WTC11 (cell line): ENCODE measurements at regions not wholly inside any gene's neighbourhood (a gene's known extent, or its start where the extent isn't known, plus 50 kb on each side); places are given as distances from the start of the nearest gene placed in this dataset.

Experiments used
- ATAC-seq: fragments of 200-7000 bp; cut with Tn5 transposase; 2 replicates; pipeline ENCODE4 v1.10.0; 2021; ENCODE audit warnings: mild to moderate bottlenecking, moderate library complexity
- CTCF ChIA-PET: fragments of 300-600 bp; sonication (Branson Sonifier 250); formaldehyde crosslinking; loops from one replicate; lab custom pipeline; 2021; ENCODE audit warnings: antibody characterized with exemption; lab: Charles Lee
- POLR2A ChIA-PET: fragments of 350-600 bp; sonication (Branson Sonifier 250); formaldehyde crosslinking; loops from one replicate; lab custom pipeline; 2021; ENCODE audit warnings: antibody characterized with exemption; lab: Charles Lee
- DNase-seq: peaks from one replicate; pipeline ENCODE4 v3.0.0; 2021; ENCODE audit warnings: low spot score
- H3K27ac Mint-ChIP-seq: 2 replicates; pipeline ENCODE4 v1.8.0; 2021; ENCODE audit warnings: mixed read lengths
- H3K27me3 Mint-ChIP-seq: 2 replicates; pipeline ENCODE4 v1.8.0; 2021; ENCODE audit warnings: low read depth, mild to moderate bottlenecking, moderate library complexity, mixed read lengths
- H3K36me3 Mint-ChIP-seq: 2 replicates; pipeline ENCODE4 v1.8.0; 2021; ENCODE audit warnings: mixed read lengths
- H3K4me1 Mint-ChIP-seq: 2 replicates; pipeline ENCODE4 v1.8.0; 2022; ENCODE audit warnings: mixed read lengths
- H3K4me3 Mint-ChIP-seq: 2 replicates; pipeline ENCODE4 v1.8.0; 2021; ENCODE audit warnings: mild to moderate bottlenecking, moderate library complexity, mixed read lengths
- H3K9me3 Mint-ChIP-seq: 2 replicates; pipeline ENCODE4 v1.8.0; 2021; ENCODE audit warnings: mixed read lengths
- ATF2 ChIP-seq: sonication (generic); formaldehyde crosslinking; IDR thresholded peaks from 2 replicates; pipeline ENCODE4 v1.8.1; 2022; ENCODE audit warnings: low read depth, missing genetic modification reagents, borderline replicate concordance
- CREB1 ChIP-seq: sonication (generic); formaldehyde crosslinking; IDR thresholded peaks from 2 replicates; pipeline ENCODE4 v1.8.0; 2023; ENCODE audit warnings: mild to moderate bottlenecking, missing genetic modification reagents
- MAX ChIP-seq: sonication (generic); formaldehyde crosslinking; IDR thresholded peaks from 2 replicates; pipeline ENCODE4 v1.8.0; 2022; ENCODE audit warnings: mild to moderate bottlenecking, missing genetic modification reagents
- SOX15 ChIP-seq: fragments of 250-450 bp; sonication (Bioruptor Pico); IDR thresholded peaks from 2 replicates; pipeline ENCODE4 v1.9.0; 2021; ENCODE audit warnings: mild to moderate bottlenecking
- ZBTB21 ChIP-seq: sonication (generic); formaldehyde crosslinking; IDR thresholded peaks from 2 replicates; pipeline ENCODE4 v1.8.1; 2023; ENCODE audit warnings: mild to moderate bottlenecking, missing genetic modification reagents, borderline replicate concordance
- ZNF138 ChIP-seq: sonication (generic); formaldehyde crosslinking; conservative IDR thresholded peaks from 2 replicates; pipeline ENCODE4 v1.8.1; 2022; ENCODE audit warnings: mild to moderate bottlenecking, moderate library complexity, missing genetic modification reagents
- ZNF219 ChIP-seq: sonication (generic); formaldehyde crosslinking; IDR thresholded peaks from 2 replicates; pipeline ENCODE4 v1.8.0; 2023; ENCODE audit warnings: missing genetic modification reagents, mild to moderate bottlenecking, borderline replicate concordance
- ZNF263 ChIP-seq: sonication (generic); formaldehyde crosslinking; IDR thresholded peaks from 2 replicates; pipeline ENCODE4 v1.8.1; 2022; ENCODE audit warnings: low read depth, mild to moderate bottlenecking, moderate library complexity, missing genetic modification reagents
- ZNF425 ChIP-seq: fragments of 250-450 bp; sonication (Bioruptor Pico); conservative IDR thresholded peaks from 2 replicates; pipeline ENCODE4 v1.9.0; 2021; ENCODE audit warnings: mild to moderate bottlenecking
- TF ChIP-seq, protein P1 (sequence below): sonication (generic); formaldehyde crosslinking; IDR thresholded peaks from 2 replicates; pipeline ENCODE4 v1.8.0; 2022; ENCODE audit warnings: missing genetic modification reagents
- TF ChIP-seq, protein P2 (sequence below): fragments of 250-450 bp; sonication (Bioruptor Pico); IDR thresholded peaks from 2 replicates; pipeline ENCODE4 v1.9.0; 2021; ENCODE audit warnings: mild to moderate bottlenecking, borderline replicate concordance
- TF ChIP-seq, protein P3 (sequence below): sonication (generic); formaldehyde crosslinking; conservative IDR thresholded peaks from 2 replicates; pipeline ENCODE4 v1.8.1; 2022; ENCODE audit warnings: mild to moderate bottlenecking, missing genetic modification reagents

GRCh38 chr5:17944046-17944445, 309.8 kb downstream of the TAF11L14 start (continued):
- TF ChIP-seq, protein P1, sequence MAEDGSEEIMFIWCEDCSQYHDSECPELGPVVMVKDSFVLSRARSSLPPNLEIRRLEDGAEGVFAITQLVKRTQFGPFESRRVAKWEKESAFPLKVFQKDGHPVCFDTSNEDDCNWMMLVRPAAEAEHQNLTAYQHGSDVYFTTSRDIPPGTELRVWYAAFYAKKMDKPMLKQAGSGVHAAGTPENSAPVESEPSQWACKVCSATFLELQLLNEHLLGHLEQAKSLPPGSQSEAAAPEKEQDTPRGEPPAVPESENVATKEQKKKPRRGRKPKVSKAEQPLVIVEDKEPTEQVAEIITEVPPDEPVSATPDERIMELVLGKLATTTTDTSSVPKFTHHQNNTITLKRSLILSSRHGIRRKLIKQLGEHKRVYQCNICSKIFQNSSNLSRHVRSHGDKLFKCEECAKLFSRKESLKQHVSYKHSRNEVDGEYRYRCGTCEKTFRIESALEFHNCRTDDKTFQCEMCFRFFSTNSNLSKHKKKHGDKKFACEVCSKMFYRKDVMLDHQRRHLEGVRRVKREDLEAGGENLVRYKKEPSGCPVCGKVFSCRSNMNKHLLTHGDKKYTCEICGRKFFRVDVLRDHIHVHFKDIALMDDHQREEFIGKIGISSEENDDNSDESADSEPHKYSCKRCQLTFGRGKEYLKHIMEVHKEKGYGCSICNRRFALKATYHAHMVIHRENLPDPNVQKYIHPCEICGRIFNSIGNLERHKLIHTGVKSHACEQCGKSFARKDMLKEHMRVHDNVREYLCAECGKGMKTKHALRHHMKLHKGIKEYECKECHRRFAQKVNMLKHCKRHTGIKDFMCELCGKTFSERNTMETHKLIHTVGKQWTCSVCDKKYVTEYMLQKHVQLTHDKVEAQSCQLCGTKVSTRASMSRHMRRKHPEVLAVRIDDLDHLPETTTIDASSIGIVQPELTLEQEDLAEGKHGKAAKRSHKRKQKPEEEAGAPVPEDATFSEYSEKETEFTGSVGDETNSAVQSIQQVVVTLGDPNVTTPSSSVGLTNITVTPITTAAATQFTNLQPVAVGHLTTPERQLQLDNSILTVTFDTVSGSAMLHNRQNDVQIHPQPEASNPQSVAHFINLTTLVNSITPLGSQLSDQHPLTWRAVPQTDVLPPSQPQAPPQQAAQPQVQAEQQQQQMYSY = no peak
- no peak for TF ChIP-seq CREB1
- TF ChIP-seq, protein P2, sequence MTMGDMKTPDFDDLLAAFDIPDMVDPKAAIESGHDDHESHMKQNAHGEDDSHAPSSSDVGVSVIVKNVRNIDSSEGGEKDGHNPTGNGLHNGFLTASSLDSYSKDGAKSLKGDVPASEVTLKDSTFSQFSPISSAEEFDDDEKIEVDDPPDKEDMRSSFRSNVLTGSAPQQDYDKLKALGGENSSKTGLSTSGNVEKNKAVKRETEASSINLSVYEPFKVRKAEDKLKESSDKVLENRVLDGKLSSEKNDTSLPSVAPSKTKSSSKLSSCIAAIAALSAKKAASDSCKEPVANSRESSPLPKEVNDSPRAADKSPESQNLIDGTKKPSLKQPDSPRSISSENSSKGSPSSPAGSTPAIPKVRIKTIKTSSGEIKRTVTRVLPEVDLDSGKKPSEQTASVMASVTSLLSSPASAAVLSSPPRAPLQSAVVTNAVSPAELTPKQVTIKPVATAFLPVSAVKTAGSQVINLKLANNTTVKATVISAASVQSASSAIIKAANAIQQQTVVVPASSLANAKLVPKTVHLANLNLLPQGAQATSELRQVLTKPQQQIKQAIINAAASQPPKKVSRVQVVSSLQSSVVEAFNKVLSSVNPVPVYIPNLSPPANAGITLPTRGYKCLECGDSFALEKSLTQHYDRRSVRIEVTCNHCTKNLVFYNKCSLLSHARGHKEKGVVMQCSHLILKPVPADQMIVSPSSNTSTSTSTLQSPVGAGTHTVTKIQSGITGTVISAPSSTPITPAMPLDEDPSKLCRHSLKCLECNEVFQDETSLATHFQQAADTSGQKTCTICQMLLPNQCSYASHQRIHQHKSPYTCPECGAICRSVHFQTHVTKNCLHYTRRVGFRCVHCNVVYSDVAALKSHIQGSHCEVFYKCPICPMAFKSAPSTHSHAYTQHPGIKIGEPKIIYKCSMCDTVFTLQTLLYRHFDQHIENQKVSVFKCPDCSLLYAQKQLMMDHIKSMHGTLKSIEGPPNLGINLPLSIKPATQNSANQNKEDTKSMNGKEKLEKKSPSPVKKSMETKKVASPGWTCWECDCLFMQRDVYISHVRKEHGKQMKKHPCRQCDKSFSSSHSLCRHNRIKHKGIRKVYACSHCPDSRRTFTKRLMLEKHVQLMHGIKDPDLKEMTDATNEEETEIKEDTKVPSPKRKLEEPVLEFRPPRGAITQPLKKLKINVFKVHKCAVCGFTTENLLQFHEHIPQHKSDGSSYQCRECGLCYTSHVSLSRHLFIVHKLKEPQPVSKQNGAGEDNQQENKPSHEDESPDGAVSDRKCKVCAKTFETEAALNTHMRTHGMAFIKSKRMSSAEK (CRISPR knock-in tag) = no peak
- TF ChIP-seq ATF2 = no peak
- TF ChIP-seq ZNF138 (CRISPR knock-in tag) = no peak

DNA sequence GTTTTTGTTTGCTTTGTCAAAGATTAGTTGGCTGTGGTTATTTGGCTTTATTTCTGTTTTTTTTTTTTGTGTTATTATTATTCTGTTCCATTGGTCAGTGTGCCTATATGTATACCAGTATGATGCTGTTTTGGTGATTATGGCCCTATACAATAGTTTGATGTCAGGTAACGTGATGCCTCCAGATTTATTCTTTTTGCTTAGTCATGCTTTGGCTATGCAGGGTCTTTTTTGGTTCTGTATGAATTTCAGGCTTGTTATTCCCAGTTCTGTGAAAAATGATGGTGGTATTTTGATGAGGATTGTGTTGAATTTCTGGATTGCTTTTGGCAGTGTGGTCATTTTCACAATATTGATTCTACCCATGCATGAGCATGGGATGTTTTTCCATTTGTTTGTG, 312.8 kb downstream of the TAF11L14 start:
- DNase-seq (no peak), ATAC-seq (no peak)
- ChIA-PET CTCF (no interaction called here), POLR2A (no interaction called here)
- Mint-ChIP-seq H3K27ac (no peak overlapping the region), H3K27me3 (no peaks in the 10 kb centered on the region; the same call in 1 of the 2 replicates), H3K4me3 (no peak overlapping the region), H3K4me1 (peaks cover 9% of the 10 kb centered on the region), H3K9me3 (peaks cover 37% of the 10 kb centered on the region), H3K36me3 (peaks cover 7% of the 10 kb centered on the region; the same call in 1 of the 2 replicates)
- TF ChIP-seq ZNF425 (CRISPR knock-in tag) (no peak), ATF2 (no peak), MAX (CRISPR knock-in tag) (no peak), SOX15 (CRISPR knock-in tag) (no peak), ZBTB21 (CRISPR knock-in tag) (no peak), ZNF219 (CRISPR knock-in tag) (no peak), ZNF263 (CRISPR knock-in tag) (no peak)
- TF ChIP-seq, protein P3, sequence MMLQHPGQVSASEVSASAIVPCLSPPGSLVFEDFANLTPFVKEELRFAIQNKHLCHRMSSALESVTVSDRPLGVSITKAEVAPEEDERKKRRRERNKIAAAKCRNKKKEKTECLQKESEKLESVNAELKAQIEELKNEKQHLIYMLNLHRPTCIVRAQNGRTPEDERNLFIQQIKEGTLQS (CRISPR knock-in tag) = no peak
